GM12872 (cell line): ENCODE measurements at regions not wholly inside any gene's neighbourhood (a gene's known extent, or its start where the extent isn't known, plus 50 kb on each side); places are given as distances from the start of the nearest gene placed in this dataset.

Experiments
- TF ChIP-seq, protein P1 (sequence below): IDR thresholded peaks from 3 replicates; pipeline ENCODE4 v1.5.1; 2011; ENCODE audit warnings: low read depth, mild to moderate bottlenecking, low read length, moderate library complexity; ENCODE audit not compliant: insufficient read depth

DNA sequence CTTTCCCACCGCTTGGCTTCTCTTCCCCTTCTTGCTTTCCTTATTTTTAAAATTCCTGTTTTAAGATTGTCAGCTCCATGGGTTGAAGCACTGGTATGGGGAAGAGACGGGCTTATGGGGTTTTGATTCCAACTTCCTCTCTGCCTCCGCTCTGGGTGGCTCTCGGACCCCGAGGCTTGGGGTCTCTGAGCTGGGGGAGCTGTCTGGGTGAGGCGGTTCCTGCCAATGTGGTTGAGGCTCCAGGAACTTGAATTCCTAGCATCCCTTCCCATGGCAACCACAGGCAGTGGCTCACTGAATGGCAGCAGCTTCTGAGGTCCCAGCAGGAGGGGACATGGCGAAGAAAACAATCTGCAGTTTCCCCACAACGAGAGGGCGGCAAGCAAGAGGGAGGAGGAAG is 83.1 kb upstream of the C1orf174 start:
- TF ChIP-seq, protein P1, sequence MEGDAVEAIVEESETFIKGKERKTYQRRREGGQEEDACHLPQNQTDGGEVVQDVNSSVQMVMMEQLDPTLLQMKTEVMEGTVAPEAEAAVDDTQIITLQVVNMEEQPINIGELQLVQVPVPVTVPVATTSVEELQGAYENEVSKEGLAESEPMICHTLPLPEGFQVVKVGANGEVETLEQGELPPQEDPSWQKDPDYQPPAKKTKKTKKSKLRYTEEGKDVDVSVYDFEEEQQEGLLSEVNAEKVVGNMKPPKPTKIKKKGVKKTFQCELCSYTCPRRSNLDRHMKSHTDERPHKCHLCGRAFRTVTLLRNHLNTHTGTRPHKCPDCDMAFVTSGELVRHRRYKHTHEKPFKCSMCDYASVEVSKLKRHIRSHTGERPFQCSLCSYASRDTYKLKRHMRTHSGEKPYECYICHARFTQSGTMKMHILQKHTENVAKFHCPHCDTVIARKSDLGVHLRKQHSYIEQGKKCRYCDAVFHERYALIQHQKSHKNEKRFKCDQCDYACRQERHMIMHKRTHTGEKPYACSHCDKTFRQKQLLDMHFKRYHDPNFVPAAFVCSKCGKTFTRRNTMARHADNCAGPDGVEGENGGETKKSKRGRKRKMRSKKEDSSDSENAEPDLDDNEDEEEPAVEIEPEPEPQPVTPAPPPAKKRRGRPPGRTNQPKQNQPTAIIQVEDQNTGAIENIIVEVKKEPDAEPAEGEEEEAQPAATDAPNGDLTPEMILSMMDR, result no peak

DNA sequence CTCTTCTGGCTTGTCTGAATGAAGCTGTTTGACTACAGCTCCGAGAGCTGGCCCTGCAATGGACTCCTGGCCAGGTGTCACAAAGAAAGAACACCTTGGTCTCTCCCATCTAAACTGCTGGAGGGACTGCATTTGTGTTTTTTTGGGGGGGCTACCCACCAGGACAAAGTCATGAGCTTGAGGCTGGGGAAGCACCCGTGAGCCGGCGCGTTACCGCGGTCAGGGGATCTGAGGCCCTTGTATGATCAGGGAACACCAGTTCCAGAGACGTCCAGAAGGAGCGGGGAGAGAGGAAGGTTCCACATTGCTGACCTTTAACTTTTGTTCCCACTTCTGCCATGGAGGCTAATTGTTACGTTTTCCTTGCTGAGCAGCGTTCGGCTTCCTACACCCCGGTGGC is 84.5 kb upstream of the C1orf174 start:
- TF ChIP-seq, protein P1, result no peak

DNA sequence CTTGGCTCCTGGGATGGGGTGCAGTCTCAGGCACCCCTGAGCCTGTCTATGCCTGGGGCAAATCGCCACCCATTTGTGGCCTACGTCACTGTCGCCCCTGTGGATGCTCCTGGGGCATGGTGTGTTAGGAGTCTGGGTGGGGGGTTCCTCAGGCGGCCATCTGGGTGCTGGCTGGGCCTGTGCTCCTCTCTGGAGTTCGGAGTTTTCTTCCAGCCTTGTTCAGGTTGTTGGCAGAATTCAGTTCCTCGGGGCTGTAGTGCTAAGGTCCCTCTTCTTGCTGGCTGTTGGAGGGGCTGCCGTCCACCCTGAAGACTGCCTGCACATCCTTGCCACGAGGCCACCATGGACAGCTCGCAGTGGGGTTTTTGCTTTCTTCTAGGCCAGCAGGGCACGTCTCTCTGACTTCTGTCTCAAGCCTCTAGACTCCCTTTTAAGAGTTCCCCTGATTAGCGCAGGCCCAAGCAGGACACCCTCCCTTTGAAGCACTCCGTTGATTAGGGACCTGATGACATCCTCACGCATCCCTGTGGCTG is 86.7 kb upstream of the C1orf174 start:
- TF ChIP-seq, protein P1, result no peak

DNA sequence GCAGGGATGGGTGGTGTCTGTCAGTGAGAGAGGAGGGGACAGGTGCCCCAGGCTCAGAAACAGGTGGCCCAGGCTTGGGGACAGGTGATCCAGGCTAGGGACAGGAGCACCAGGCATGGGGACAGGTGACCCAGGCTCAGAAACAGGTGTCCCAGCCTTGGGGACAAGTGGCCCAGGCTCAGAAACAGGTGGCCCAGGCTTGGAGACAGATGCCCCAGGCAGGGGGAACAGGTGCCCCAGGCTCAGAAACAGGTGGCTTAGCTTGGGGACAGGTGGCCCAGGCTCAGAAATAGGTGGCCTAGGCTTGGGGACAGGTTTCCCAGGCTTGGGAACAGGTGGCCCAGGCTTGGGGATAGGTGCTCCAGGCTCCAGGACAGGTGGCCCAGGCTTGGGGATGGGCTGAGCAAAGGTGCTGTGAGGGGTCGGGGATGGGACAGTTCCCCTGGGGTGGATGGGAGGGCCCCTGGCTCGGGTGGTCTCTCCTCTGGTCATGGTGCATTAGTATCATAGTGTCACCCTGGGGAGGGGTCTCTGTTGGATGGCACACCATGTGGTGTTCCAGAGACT is 87.7 kb upstream of the C1orf174 start:
- TF ChIP-seq, protein P1, result no peak

DNA sequence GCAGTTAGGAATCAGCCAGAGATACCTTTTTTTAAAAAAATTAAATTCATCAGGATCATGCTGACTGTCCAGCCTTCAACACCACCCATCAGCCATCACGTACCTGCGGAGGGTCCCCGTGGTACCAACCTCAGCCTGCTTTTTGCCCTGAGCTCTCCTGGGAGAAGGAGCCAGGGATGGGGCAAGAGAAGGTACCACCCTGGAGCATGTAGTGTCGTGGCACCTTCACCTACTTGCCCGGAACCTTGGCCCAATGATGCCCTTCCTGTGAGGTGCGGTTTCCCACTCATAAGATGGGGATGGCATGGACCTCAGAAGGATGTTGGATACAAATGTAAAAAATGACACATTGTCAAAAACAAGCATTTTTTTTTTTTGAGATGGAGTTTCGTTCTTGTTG is 88.4 kb upstream of the C1orf174 start:
- TF ChIP-seq, protein P1, result no peak

DNA sequence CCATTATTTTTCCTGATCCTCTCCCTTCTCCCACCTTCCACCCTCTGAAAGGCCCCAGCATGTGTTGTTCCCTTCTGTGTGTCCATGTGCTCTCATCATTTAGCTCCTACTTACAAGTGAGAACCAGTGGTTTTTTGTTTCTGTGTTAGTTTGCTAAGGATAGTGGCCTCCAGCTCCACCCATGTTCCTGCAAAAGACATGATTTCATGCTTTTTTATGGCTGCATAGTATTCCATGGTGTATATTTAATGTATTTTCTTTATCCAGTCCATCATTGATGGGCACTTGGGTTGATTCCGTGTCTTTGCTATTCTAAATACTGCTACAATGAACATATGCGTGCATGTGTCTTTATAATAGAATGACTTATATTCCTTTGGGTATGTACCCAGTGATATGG is 89.4 kb upstream of the C1orf174 start:
- TF ChIP-seq, protein P1, result no peak

DNA sequence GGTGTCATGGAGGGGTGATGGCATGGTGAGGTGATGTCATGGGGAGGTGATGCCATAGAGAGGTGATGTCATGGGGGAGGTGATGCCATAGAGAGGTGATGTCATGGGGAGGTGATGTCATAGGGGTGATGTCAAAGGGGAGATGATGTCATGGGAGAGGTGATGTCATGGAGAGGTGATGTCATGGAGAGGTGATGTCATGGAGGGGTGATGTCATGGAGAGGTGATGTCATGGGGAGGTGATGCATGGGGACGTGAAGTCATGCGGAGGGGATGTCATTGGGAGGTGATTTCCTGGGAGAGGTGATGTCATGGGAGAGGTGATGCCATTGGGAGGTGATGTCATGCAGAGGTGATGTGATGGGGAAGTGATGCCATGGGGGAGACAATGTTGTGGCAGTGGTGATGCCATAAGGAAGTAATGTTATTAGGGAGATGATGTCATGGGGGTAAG is 92.1 kb upstream of the C1orf174 start:
- TF ChIP-seq, protein P1, result no peak
